ENCODE measurements at regions not wholly inside any gene's neighbourhood (a gene's known extent, or its start where the extent isn't known, plus 50 kb on each side); places are given as distances from the start of the nearest gene placed in this dataset.

DNA sequence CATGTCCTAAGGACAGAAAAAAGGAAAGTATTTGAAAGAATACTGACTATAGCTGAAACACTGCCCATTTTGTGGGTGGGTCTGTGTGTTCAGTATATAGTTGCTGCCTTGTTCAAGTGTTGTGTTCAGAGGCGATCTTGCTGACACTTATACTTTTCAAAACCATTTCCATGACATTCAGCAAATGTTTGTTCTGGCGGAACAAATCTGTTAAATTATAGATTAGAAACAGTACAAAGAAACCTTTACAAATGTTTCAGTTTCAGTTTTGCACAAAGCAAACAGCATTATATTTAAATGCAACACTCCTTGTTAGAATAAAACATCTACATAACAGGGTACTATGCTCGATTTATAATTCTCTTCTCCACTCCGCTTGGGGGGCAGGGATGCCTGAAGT is 2276.3 kb downstream of the MAT2B start:
- TF ChIP-seq, protein P1, sequence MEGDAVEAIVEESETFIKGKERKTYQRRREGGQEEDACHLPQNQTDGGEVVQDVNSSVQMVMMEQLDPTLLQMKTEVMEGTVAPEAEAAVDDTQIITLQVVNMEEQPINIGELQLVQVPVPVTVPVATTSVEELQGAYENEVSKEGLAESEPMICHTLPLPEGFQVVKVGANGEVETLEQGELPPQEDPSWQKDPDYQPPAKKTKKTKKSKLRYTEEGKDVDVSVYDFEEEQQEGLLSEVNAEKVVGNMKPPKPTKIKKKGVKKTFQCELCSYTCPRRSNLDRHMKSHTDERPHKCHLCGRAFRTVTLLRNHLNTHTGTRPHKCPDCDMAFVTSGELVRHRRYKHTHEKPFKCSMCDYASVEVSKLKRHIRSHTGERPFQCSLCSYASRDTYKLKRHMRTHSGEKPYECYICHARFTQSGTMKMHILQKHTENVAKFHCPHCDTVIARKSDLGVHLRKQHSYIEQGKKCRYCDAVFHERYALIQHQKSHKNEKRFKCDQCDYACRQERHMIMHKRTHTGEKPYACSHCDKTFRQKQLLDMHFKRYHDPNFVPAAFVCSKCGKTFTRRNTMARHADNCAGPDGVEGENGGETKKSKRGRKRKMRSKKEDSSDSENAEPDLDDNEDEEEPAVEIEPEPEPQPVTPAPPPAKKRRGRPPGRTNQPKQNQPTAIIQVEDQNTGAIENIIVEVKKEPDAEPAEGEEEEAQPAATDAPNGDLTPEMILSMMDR (IDR thresholded peaks at IDR 0.05), result no peak
- no peak for TF ChIP-seq EZH2 (IDR thresholded peaks at IDR 0.05; ENCODE audit: borderline replicate concordance, insufficient read depth, low read depth, low read length, poor library complexity, severe bottlenecking)
